ENCODE measurements at regions not wholly inside any gene's neighbourhood (a gene's known extent, or its start where the extent isn't known, plus 50 kb on each side); places are given as distances from the start of the nearest gene placed in this dataset.
A peak's percentile ranks its signal among the peaks of the same experiment; 100 is the strongest.

- H3K9me3 ChIP-seq (ENCODE audit: control insufficient read depth, low read depth, low read length): no peaks in the 10 kb centered on the region
- peak overlapping the region; percentile 11 for H3K4me3 ChIP-seq (ENCODE audit: low read length)
- H3K36me3 ChIP-seq (ENCODE audit: control insufficient read depth, low read depth, low read length): no peaks in the 10 kb centered on the region
- H3K27me3 ChIP-seq (ENCODE audit: control insufficient read depth, insufficient read depth, low read length): no peaks in the 10 kb centered on the region
- H3K9ac ChIP-seq (ENCODE audit: low read length): no peak overlapping the region
- H3K4me1 ChIP-seq (ENCODE audit: control insufficient read depth, low read depth, low read length): peaks cover 10% of the 10 kb centered on the region
- H3K27ac ChIP-seq (ENCODE audit: low read length): no peak overlapping the region
Observed at GRCh38 chr18:5759194-5759593, 136.1 kb downstream of the TMEM200C start.

- H3K9me3 ChIP-seq (ENCODE audit: control insufficient read depth, low read depth, low read length): no peaks in the 10 kb centered on the region
- no peak overlapping the region for H3K9ac ChIP-seq (ENCODE audit: low read length)
- H3K27me3 ChIP-seq (ENCODE audit: control insufficient read depth, insufficient read depth, low read length): no peaks in the 10 kb centered on the region
- no peaks in the 10 kb centered on the region for H3K36me3 ChIP-seq (ENCODE audit: control insufficient read depth, low read depth, low read length)
- H3K4me3 ChIP-seq (ENCODE audit: low read length): no peak overlapping the region
- H3K27ac ChIP-seq (ENCODE audit: low read length): no peak overlapping the region
- H3K4me1 ChIP-seq (ENCODE audit: control insufficient read depth, low read depth, low read length): peaks cover 10% of the 10 kb centered on the region
Observed at GRCh38 chr18:5756823-5757222, 138.5 kb downstream of the TMEM200C start.

- Histone ChIP-seq H3K36me3 (ENCODE audit: control insufficient read depth, low read depth, low read length) (no peaks in the 10 kb centered on the region), H3K9me3 (ENCODE audit: control insufficient read depth, low read depth, low read length) (no peaks in the 10 kb centered on the region), H3K4me3 (ENCODE audit: low read length) (no peak overlapping the region), H3K27me3 (ENCODE audit: control insufficient read depth, insufficient read depth, low read length) (no peaks in the 10 kb centered on the region), H3K27ac (ENCODE audit: low read length) (no peak overlapping the region), H3K4me1 (ENCODE audit: control insufficient read depth, low read depth, low read length) (peaks cover 5% of the 10 kb centered on the region), H3K9ac (ENCODE audit: low read length) (no peak overlapping the region)
Observed at GRCh38 chr18:5747678-5748077, 147.6 kb downstream of the TMEM200C start.

- H3K4me1 ChIP-seq (ENCODE audit: control insufficient read depth, low read depth, low read length): peaks cover 5% of the 10 kb centered on the region
- no peak overlapping the region for H3K27ac ChIP-seq (ENCODE audit: low read length)
- H3K9me3 ChIP-seq (ENCODE audit: control insufficient read depth, low read depth, low read length): no peaks in the 10 kb centered on the region
- no peak overlapping the region for H3K4me3 ChIP-seq (ENCODE audit: low read length)
- H3K27me3 ChIP-seq (ENCODE audit: control insufficient read depth, insufficient read depth, low read length): no peaks in the 10 kb centered on the region
- no peaks in the 10 kb centered on the region for H3K36me3 ChIP-seq (ENCODE audit: control insufficient read depth, low read depth, low read length)
- no peak overlapping the region for H3K9ac ChIP-seq (ENCODE audit: low read length)
Observed at GRCh38 chr18:5746844-5747243, 148.5 kb downstream of the TMEM200C start.

- H3K4me3 ChIP-seq (ENCODE audit: low read length): no peak overlapping the region
- no peaks in the 10 kb centered on the region for H3K9me3 ChIP-seq (ENCODE audit: control insufficient read depth, low read depth, low read length)
- H3K4me1 ChIP-seq (ENCODE audit: control insufficient read depth, low read depth, low read length): peaks cover 5% of the 10 kb centered on the region
- no peak overlapping the region for H3K9ac ChIP-seq (ENCODE audit: low read length)
- no peak overlapping the region for H3K27ac ChIP-seq (ENCODE audit: low read length)
- H3K27me3 ChIP-seq (ENCODE audit: control insufficient read depth, insufficient read depth, low read length): no peaks in the 10 kb centered on the region
- no peaks in the 10 kb centered on the region for H3K36me3 ChIP-seq (ENCODE audit: control insufficient read depth, low read depth, low read length)
Observed at GRCh38 chr18:5744659-5745058, 150.7 kb downstream of the TMEM200C start.

- no peak overlapping the region for H3K9ac ChIP-seq (ENCODE audit: low read length)
- no peaks in the 10 kb centered on the region for H3K27me3 ChIP-seq (ENCODE audit: control insufficient read depth, insufficient read depth, low read length)
- H3K4me3 ChIP-seq (ENCODE audit: low read length): no peak overlapping the region
- no peak overlapping the region for H3K27ac ChIP-seq (ENCODE audit: low read length)
- no peaks in the 10 kb centered on the region for H3K9me3 ChIP-seq (ENCODE audit: control insufficient read depth, low read depth, low read length)
- no peaks in the 10 kb centered on the region for H3K36me3 ChIP-seq (ENCODE audit: control insufficient read depth, low read depth, low read length)
- H3K4me1 ChIP-seq (ENCODE audit: control insufficient read depth, low read depth, low read length): no peaks in the 10 kb centered on the region
Observed at GRCh38 chr18:5738526-5738925, 156.8 kb downstream of the TMEM200C start.

GRCh38 chr18:5732318-5732717 is 163.0 kb downstream of the TMEM200C start:
- no peak overlapping the region for H3K4me3 ChIP-seq (ENCODE audit: low read length)
- H3K9ac ChIP-seq (ENCODE audit: low read length): no peak overlapping the region
- H3K9me3 ChIP-seq (ENCODE audit: control insufficient read depth, low read depth, low read length): no peaks in the 10 kb centered on the region
- H3K36me3 ChIP-seq (ENCODE audit: control insufficient read depth, low read depth, low read length): no peaks in the 10 kb centered on the region
- no peaks in the 10 kb centered on the region for H3K27me3 ChIP-seq (ENCODE audit: control insufficient read depth, insufficient read depth, low read length)
- H3K27ac ChIP-seq (ENCODE audit: low read length): no peak overlapping the region
- H3K4me1 ChIP-seq (ENCODE audit: control insufficient read depth, low read depth, low read length): peaks cover 7% of the 10 kb centered on the region

- Histone ChIP-seq H3K4me1 (ENCODE audit: control insufficient read depth, low read depth, low read length) (peaks cover 7% of the 10 kb centered on the region), H3K27ac (ENCODE audit: low read length) (no peak overlapping the region), H3K27me3 (ENCODE audit: control insufficient read depth, insufficient read depth, low read length) (no peaks in the 10 kb centered on the region), H3K9me3 (ENCODE audit: control insufficient read depth, low read depth, low read length) (no peaks in the 10 kb centered on the region), H3K9ac (ENCODE audit: low read length) (no peak overlapping the region), H3K4me3 (ENCODE audit: low read length) (no peak overlapping the region), H3K36me3 (ENCODE audit: control insufficient read depth, low read depth, low read length) (no peaks in the 10 kb centered on the region)
Observed at GRCh38 chr18:5729983-5730699, 165.2 kb downstream of the TMEM200C start.

GRCh38 chr18:5728531-5728930 is 166.8 kb downstream of the TMEM200C start:
- no peaks in the 10 kb centered on the region for H3K36me3 ChIP-seq (ENCODE audit: control insufficient read depth, low read depth, low read length)
- no peaks in the 10 kb centered on the region for H3K27me3 ChIP-seq (ENCODE audit: control insufficient read depth, insufficient read depth, low read length)
- peaks cover 7% of the 10 kb centered on the region for H3K4me1 ChIP-seq (ENCODE audit: control insufficient read depth, low read depth, low read length)
- no peaks in the 10 kb centered on the region for H3K9me3 ChIP-seq (ENCODE audit: control insufficient read depth, low read depth, low read length)
- H3K27ac ChIP-seq (ENCODE audit: low read length): no peak overlapping the region
- no peak overlapping the region for H3K9ac ChIP-seq (ENCODE audit: low read length)
- H3K4me3 ChIP-seq (ENCODE audit: low read length): no peak overlapping the region

GRCh38 chr18:5726011-5726410 is 169.3 kb downstream of the TMEM200C start:
- Histone ChIP-seq H3K27ac (ENCODE audit: low read length) (no peak overlapping the region), H3K9ac (ENCODE audit: low read length) (no peak overlapping the region), H3K4me3 (ENCODE audit: low read length) (no peak overlapping the region), H3K9me3 (ENCODE audit: control insufficient read depth, low read depth, low read length) (no peaks in the 10 kb centered on the region), H3K27me3 (ENCODE audit: control insufficient read depth, insufficient read depth, low read length) (no peaks in the 10 kb centered on the region), H3K36me3 (ENCODE audit: control insufficient read depth, low read depth, low read length) (no peaks in the 10 kb centered on the region), H3K4me1 (ENCODE audit: control insufficient read depth, low read depth, low read length) (peaks cover 7% of the 10 kb centered on the region)

GRCh38 chr18:5721924-5722323 is 173.4 kb downstream of the TMEM200C start:
- no peak overlapping the region for H3K4me3 ChIP-seq (ENCODE audit: low read length)
- H3K9ac ChIP-seq (ENCODE audit: low read length): no peak overlapping the region
- H3K4me1 ChIP-seq (ENCODE audit: control insufficient read depth, low read depth, low read length): no peaks in the 10 kb centered on the region
- no peaks in the 10 kb centered on the region for H3K27me3 ChIP-seq (ENCODE audit: control insufficient read depth, insufficient read depth, low read length)
- no peak overlapping the region for H3K27ac ChIP-seq (ENCODE audit: low read length)
- no peaks in the 10 kb centered on the region for H3K36me3 ChIP-seq (ENCODE audit: control insufficient read depth, low read depth, low read length)
- H3K9me3 ChIP-seq (ENCODE audit: control insufficient read depth, low read depth, low read length): no peaks in the 10 kb centered on the region

- H3K27me3 ChIP-seq (ENCODE audit: control insufficient read depth, insufficient read depth, low read length): no peaks in the 10 kb centered on the region
Observed at GRCh38 chr18:5720132-5720531, 175.2 kb downstream of the TMEM200C start.

More at GRCh38 chr18:5720132-5720531, 175.2 kb downstream of the TMEM200C start:
- H3K27ac ChIP-seq (ENCODE audit: low read length): no peak overlapping the region
- no peaks in the 10 kb centered on the region for H3K36me3 ChIP-seq (ENCODE audit: control insufficient read depth, low read depth, low read length)
- no peaks in the 10 kb centered on the region for H3K4me1 ChIP-seq (ENCODE audit: control insufficient read depth, low read depth, low read length)
- no peaks in the 10 kb centered on the region for H3K9me3 ChIP-seq (ENCODE audit: control insufficient read depth, low read depth, low read length)
- no peak overlapping the region for H3K4me3 ChIP-seq (ENCODE audit: low read length)
- H3K9ac ChIP-seq (ENCODE audit: low read length): no peak overlapping the region
